PC-3 (cell line): ENCODE measurements at regions not wholly inside any gene's neighbourhood (a gene's known extent, or its start where the extent isn't known, plus 50 kb on each side); places are given as distances from the start of the nearest gene placed in this dataset.

Experiments
- EZH2 ChIP-seq: fragments of 300-600 bp; sonication (generic); IDR thresholded peaks from one replicate; pipeline ENCODE4 v1.6.1; 2017; ENCODE audit warnings: antibody characterized with exemption, mild to moderate bottlenecking, low read length; ENCODE audit not compliant: unreplicated experiment
- EZH2phosphoT487 ChIP-seq: fragments of 300-600 bp; sonication (generic); IDR thresholded peaks from 2 replicates; pipeline ENCODE4 v1.6.1; 2018; ENCODE audit warnings: mild to moderate bottlenecking, antibody characterized with exemption, low read length, borderline replicate concordance
- TF ChIP-seq, protein P1 (sequence below): fragments of 300-600 bp; sonication (generic); conservative IDR thresholded peaks from 2 replicates; pipeline ENCODE4 v1.5.1; 2017; ENCODE audit warnings: antibody characterized with exemption, low read depth, mild to moderate bottlenecking, low read length

DNA sequence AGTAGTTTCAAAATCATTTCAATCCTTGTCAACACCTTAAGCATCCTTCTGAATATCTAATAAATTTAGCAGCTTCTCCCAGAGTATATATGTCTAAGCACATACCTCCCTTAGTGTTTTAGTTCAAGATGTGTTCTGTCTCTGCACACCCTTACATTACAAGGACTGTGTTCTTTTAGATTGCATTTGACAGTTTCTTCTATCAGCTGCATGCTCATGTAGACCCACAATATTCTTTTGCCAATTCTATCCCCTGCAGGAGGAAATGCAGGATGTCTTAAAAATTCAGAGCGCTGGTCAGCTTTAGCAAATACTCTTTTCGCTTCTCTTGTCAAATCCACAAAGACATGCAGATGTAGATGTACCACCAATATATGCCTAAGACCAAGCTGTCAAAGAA is 145.8 kb upstream of the SLC30A5 start:
- TF ChIP-seq, protein P1, sequence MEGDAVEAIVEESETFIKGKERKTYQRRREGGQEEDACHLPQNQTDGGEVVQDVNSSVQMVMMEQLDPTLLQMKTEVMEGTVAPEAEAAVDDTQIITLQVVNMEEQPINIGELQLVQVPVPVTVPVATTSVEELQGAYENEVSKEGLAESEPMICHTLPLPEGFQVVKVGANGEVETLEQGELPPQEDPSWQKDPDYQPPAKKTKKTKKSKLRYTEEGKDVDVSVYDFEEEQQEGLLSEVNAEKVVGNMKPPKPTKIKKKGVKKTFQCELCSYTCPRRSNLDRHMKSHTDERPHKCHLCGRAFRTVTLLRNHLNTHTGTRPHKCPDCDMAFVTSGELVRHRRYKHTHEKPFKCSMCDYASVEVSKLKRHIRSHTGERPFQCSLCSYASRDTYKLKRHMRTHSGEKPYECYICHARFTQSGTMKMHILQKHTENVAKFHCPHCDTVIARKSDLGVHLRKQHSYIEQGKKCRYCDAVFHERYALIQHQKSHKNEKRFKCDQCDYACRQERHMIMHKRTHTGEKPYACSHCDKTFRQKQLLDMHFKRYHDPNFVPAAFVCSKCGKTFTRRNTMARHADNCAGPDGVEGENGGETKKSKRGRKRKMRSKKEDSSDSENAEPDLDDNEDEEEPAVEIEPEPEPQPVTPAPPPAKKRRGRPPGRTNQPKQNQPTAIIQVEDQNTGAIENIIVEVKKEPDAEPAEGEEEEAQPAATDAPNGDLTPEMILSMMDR, result no peak
- no peak for TF ChIP-seq EZH2
- TF ChIP-seq EZH2phosphoT487, result no peak
